ENCODE measurements at regions not wholly inside any gene's neighbourhood (a gene's known extent, or its start where the extent isn't known, plus 50 kb on each side); places are given as distances from the start of the nearest gene placed in this dataset.

GRCh38 chr20:58008866-58009265 lies 219.6 kb downstream of the ANKRD60 start:
- Histone ChIP-seq H3K9ac (ENCODE audit: control insufficient read depth, extremely low read depth, insufficient read depth, low read length) (no peak overlapping the region), H3K4me1 (ENCODE audit: control insufficient read depth, extremely low read depth, insufficient read depth, low read length) (peaks cover 3% of the 10 kb centered on the region), H3K9me3 (ENCODE audit: control insufficient read depth, low read depth, low read length) (no peaks in the 10 kb centered on the region), H3K4me3 (ENCODE audit: control insufficient read depth in 2 of 3, extremely low read depth in 1 of 3, insufficient read depth in 2 of 3, low read depth in 1 of 3, low read length in 3 of 3) (no peak overlapping the region), H3K9me1 (ENCODE audit: control insufficient read depth, extremely low read depth, insufficient read depth, low read length) (no peaks in the 10 kb centered on the region), H3K4me2 (ENCODE audit: control insufficient read depth, extremely low read depth, insufficient read depth, low read depth, low read length) (no peak overlapping the region), H4K20me1 (ENCODE audit: control insufficient read depth, extremely low read depth, insufficient read depth, low read length) (no peaks in the 10 kb centered on the region), H3K27me3 (ENCODE audit: control insufficient read depth, extremely low read depth, insufficient read depth, low read length) (peaks cover 17% of the 10 kb centered on the region), H2AFZ (ENCODE audit: control insufficient read depth, low read length) (no peak overlapping the region), H3K79me2 (ENCODE audit: control insufficient read depth, insufficient read depth, low read length) (no peaks in the 10 kb centered on the region), H3K36me3 (ENCODE audit: control insufficient read depth in 2 of 2, extremely low read depth in 1 of 2, insufficient read depth in 2 of 2, low read length in 2 of 2) (no peaks in the 10 kb centered on the region), H3K27ac (ENCODE audit: control insufficient read depth, insufficient read depth, low read length) (no peak overlapping the region)
- FAIRE-seq (no peak), DNase-seq (ENCODE audit: low read depth, low spot score) (no peak)
- TF ChIP-seq CTCF (optimal IDR thresholded peaks at IDR 0.05 in 1 of 3, IDR thresholded peaks at IDR 0.05 in 1 of 3, conservative IDR thresholded peaks at IDR 0.05 in 1 of 3; ENCODE audit: extremely low read depth in 1 of 3, insufficient read depth in 2 of 3, low read length in 3 of 3), result no peak
- no peak for TF ChIP-seq EZH2 (IDR thresholded peaks at IDR 0.05; ENCODE audit: low read length)
- dilution Hi-C loops (cut with MboI; ENCODE audit: extremely low pct_ligation_motif_present, low sequenced_read_pairs), result no loop called here

- Histone ChIP-seq H3K9me3 (ENCODE audit: control insufficient read depth, low read depth, low read length) (no peaks in the 10 kb centered on the region), H3K27ac (ENCODE audit: control insufficient read depth, insufficient read depth, low read length) (no peak overlapping the region), H3K9me1 (ENCODE audit: control insufficient read depth, extremely low read depth, insufficient read depth, low read length) (no peaks in the 10 kb centered on the region), H3K79me2 (ENCODE audit: control insufficient read depth, insufficient read depth, low read length) (no peaks in the 10 kb centered on the region), H3K4me3 (ENCODE audit: control insufficient read depth in 2 of 3, extremely low read depth in 1 of 3, insufficient read depth in 2 of 3, low read depth in 1 of 3, low read length in 3 of 3) (no peak overlapping the region), H3K4me1 (ENCODE audit: control insufficient read depth, extremely low read depth, insufficient read depth, low read length) (peaks cover 3% of the 10 kb centered on the region), H3K4me2 (ENCODE audit: control insufficient read depth, extremely low read depth, insufficient read depth, low read depth, low read length) (no peak overlapping the region), H3K27me3 (ENCODE audit: control insufficient read depth, extremely low read depth, insufficient read depth, low read length) (peaks cover 17% of the 10 kb centered on the region), H3K36me3 (ENCODE audit: control insufficient read depth in 2 of 2, extremely low read depth in 1 of 2, insufficient read depth in 2 of 2, low read length in 2 of 2) (no peaks in the 10 kb centered on the region), H2AFZ (ENCODE audit: control insufficient read depth, low read length) (no peak overlapping the region), H3K9ac (ENCODE audit: control insufficient read depth, extremely low read depth, insufficient read depth, low read length) (no peak overlapping the region), H4K20me1 (ENCODE audit: control insufficient read depth, extremely low read depth, insufficient read depth, low read length) (no peaks in the 10 kb centered on the region)
- DNase-seq (ENCODE audit: low read depth, low spot score) (no peak), FAIRE-seq (no peak)
- no peak for TF ChIP-seq CTCF (optimal IDR thresholded peaks at IDR 0.05 in 1 of 3, IDR thresholded peaks at IDR 0.05 in 1 of 3, conservative IDR thresholded peaks at IDR 0.05 in 1 of 3; ENCODE audit: extremely low read depth in 1 of 3, insufficient read depth in 2 of 3, low read length in 3 of 3)
- TF ChIP-seq EZH2 (IDR thresholded peaks at IDR 0.05; ENCODE audit: low read length), result no peak
- dilution Hi-C loops (cut with MboI; ENCODE audit: extremely low pct_ligation_motif_present, low sequenced_read_pairs), result no loop called here
Measured at GRCh38 chr20:58008413-58008812, 220.0 kb downstream of the ANKRD60 start.
